Upper lobe of left lung (tissue), 6 donors: ENCODE measurements at regions not wholly inside any gene's neighbourhood (a gene's known extent, or its start where the extent isn't known, plus 50 kb on each side); places are given as distances from the start of the nearest gene placed in this dataset.

Experiments
- ATAC-seq, 2 donors: fragments of 200-7000 bp; cut with Tn5 transposase; one replicate each; pipeline ENCODE4 v1.9.1; 2022; ENCODE audit warnings: mild to moderate bottlenecking in 2 of 2, moderate library complexity in 2 of 2; ENCODE audit not compliant: low FRiP score in 2 of 2
- DNase-seq, 2 donors: peaks; one replicate each; pipeline ENCODE4 v3.0.0-alpha.2; 2019 to 2020
- H3K27ac ChIP-seq, 4 donors: fragments of 200-600 bp; sonication (generic); one replicate each; pipeline ENCODE4 v1.5.1; 2016 to 2019
- H3K27me3 ChIP-seq, 4 donors: fragments of 200-600 bp; sonication (generic); one replicate each; pipeline ENCODE4 v1.5.1; 2017 to 2019
- H3K36me3 ChIP-seq, 4 donors: fragments of 200-600 bp; sonication (generic); one replicate each; pipeline ENCODE4 v1.5.1; 2016 to 2019
- H3K4me1 ChIP-seq, 4 donors: fragments of 200-600 bp; sonication (generic); one replicate each; pipeline ENCODE4 v1.5.1; 2018 to 2019
- H3K4me3 ChIP-seq, 4 donors: fragments of 200-600 bp; sonication (generic); one replicate each; pipeline ENCODE4 v1.5.1; 2017 to 2019; ENCODE audit warnings: mild to moderate bottlenecking in 2 of 4, moderate library complexity in 1 of 4
- H3K9me3 ChIP-seq, 4 donors: fragments of 200-600 bp; sonication (generic); one replicate each; pipeline ENCODE4 v1.5.1; 2018 to 2019
- CTCF ChIP-seq, 6 experiments: fragments of 450-650 bp in 4 of 6; fragments of 200-600 bp in 2 of 6; sonication (generic) in 2 of 6; IDR thresholded peaks; one replicate each; pipeline ENCODE4 v1.5.1; 2016 to 2019; ENCODE audit warnings: antibody characterized with exemption in 6 of 6
- EP300 ChIP-seq, 4 donors: sonication (generic); formaldehyde crosslinking; IDR thresholded peaks; one replicate each; pipeline ENCODE4 v1.5.1; 2017; ENCODE audit warnings: antibody characterized with exemption in 4 of 4, control low read depth in 2 of 4
- POLR2A ChIP-seq, 4 donors: fragments of 450-650 bp; IDR thresholded peaks; one replicate each; pipeline ENCODE4 v1.5.1; 2016 to 2017; ENCODE audit warnings: antibody characterized with exemption in 4 of 4, mild to moderate bottlenecking in 2 of 4
- POLR2AphosphoS5 ChIP-seq, 2 donors: sonication (generic); formaldehyde crosslinking; IDR thresholded peaks; one replicate each; pipeline ENCODE4 v1.5.1; 2017; ENCODE audit warnings: antibody characterized with exemption in 2 of 2
- WGBS, 2 donors: methylation state at CpG; one replicate each; pipeline ENCODE4 v1.1.5; 2017 to 2018; 5-methylcytosine and 5-hydroxymethylcytosine counted together
- donor health status: DM: no; HTN: no; CAD: no; lungs with moderate emphysema.
- donor health status: DM: no; HTN: yes; CAD: no; lungs with severe emphysema.

- Histone ChIP-seq H3K27ac (no peak overlapping the region), H3K36me3 (no peaks in the 10 kb centered on the region), H3K27me3 (no peaks in the 10 kb centered on the region), H3K4me1 (no peaks in the 10 kb centered on the region), H3K4me3 (no peak overlapping the region), H3K9me3 (no peaks in the 10 kb centered on the region)
- no peak for DNase-seq
- no peak for ATAC-seq
- no peak for TF ChIP-seq POLR2A (IDR thresholded peaks at IDR 0.05)
- TF ChIP-seq POLR2AphosphoS5 (IDR thresholded peaks at IDR 0.05) = no peak
- no peak for TF ChIP-seq CTCF (IDR thresholded peaks at IDR 0.05)
- no peak for TF ChIP-seq EP300 (IDR thresholded peaks at IDR 0.05)
- WGBS, 2 donors = 82 to 84% methylated on average over 7 of the region's 7 CpGs
Measured at GRCh38 chr13:106423530-106423929, 111.9 kb downstream of the EFNB2 start.

GRCh38 chr13:106418556-106418955 is 116.9 kb downstream of the EFNB2 start:
- Histone ChIP-seq H3K9me3 (no peaks in the 10 kb centered on the region), H3K27ac (no peak overlapping the region), H3K4me3 (no peak overlapping the region), H3K4me1 (no peaks in the 10 kb centered on the region), H3K36me3 (no peaks in the 10 kb centered on the region), H3K27me3 (no peaks in the 10 kb centered on the region)
- 87 to 96% methylated on average over 4 of the region's 4 CpGs for WGBS, 2 donors
- ATAC-seq (no peak), DNase-seq (no peak)
- no peak for TF ChIP-seq POLR2A (IDR thresholded peaks at IDR 0.05)
- TF ChIP-seq CTCF (IDR thresholded peaks at IDR 0.05) = no peak
- no peak for TF ChIP-seq POLR2AphosphoS5 (IDR thresholded peaks at IDR 0.05)
- TF ChIP-seq EP300 (IDR thresholded peaks at IDR 0.05) = no peak

GRCh38 chr13:106417467-106418110 is 117.9 kb downstream of the EFNB2 start:
- Histone ChIP-seq H3K27ac (no peak overlapping the region), H3K9me3 (no peaks in the 10 kb centered on the region), H3K36me3 (no peaks in the 10 kb centered on the region), H3K4me1 (no peaks in the 10 kb centered on the region), H3K4me3 (no peak overlapping the region), H3K27me3 (no peaks in the 10 kb centered on the region)
- TF ChIP-seq POLR2AphosphoS5 (IDR thresholded peaks at IDR 0.05) (no peak), CTCF (IDR thresholded peaks at IDR 0.05) (no peak), EP300 (IDR thresholded peaks at IDR 0.05) (no peak)
- ATAC-seq (no peak), DNase-seq (no peak)
- WGBS, 2 donors = 78 to 84% methylated on average over 16 of the region's 16 CpGs

- WGBS, 2 donors = 93 to 100% methylated on average over 3 of the region's 3 CpGs
- H3K27me3 ChIP-seq = no peaks in the 10 kb centered on the region
- TF ChIP-seq CTCF (IDR thresholded peaks at IDR 0.05) = no peak
- no peak for TF ChIP-seq POLR2A (IDR thresholded peaks at IDR 0.05)
- TF ChIP-seq POLR2AphosphoS5 (IDR thresholded peaks at IDR 0.05) = no peak
- no peak for TF ChIP-seq EP300 (IDR thresholded peaks at IDR 0.05)
- no peak overlapping the region for H3K27ac ChIP-seq
- ATAC-seq (no peak), DNase-seq (no peak)
- no peaks in the 10 kb centered on the region for H3K36me3 ChIP-seq
- H3K4me3 ChIP-seq = no peak overlapping the region
- no peaks in the 10 kb centered on the region for H3K9me3 ChIP-seq
- no peaks in the 10 kb centered on the region for H3K4me1 ChIP-seq
Measured at GRCh38 chr13:106416645-106417044, 118.8 kb downstream of the EFNB2 start.

DNA sequence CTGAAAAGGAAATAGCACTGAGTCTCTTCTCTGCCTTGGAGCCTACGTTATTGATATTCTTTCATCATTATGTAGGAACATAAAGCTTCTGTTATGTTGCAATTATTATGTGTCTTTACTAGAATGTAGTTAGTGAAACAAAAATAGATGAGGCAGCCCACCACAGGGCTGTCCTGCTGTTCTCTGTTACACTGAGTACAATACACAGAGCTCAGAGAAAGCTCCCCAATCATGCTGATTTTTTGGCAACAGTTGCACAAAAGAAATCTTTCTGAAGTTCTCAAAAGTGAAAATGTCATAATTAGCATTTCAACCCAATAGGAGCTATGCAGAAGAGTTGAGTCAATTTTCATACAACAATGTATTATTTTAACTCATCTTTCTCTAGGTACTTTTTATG is 119.5 kb downstream of the EFNB2 start:
- Histone ChIP-seq H3K4me1 (no peaks in the 10 kb centered on the region), H3K4me3 (no peak overlapping the region), H3K27ac (no peak overlapping the region), H3K9me3 (no peaks in the 10 kb centered on the region), H3K36me3 (no peaks in the 10 kb centered on the region), H3K27me3 (no peaks in the 10 kb centered on the region)
- no peak for TF ChIP-seq EP300 (IDR thresholded peaks at IDR 0.05)
- TF ChIP-seq POLR2A (IDR thresholded peaks at IDR 0.05) = no peak
- TF ChIP-seq CTCF (IDR thresholded peaks at IDR 0.05) = no peak
- TF ChIP-seq POLR2AphosphoS5 (IDR thresholded peaks at IDR 0.05) = no peak
- WGBS, 2 donors = 61 to 70% methylated on average over 1 of the region's 1 CpG
- no peak for DNase-seq
- no peak for ATAC-seq
